Stimulated activated CD8-positive, alpha-beta memory T cell treated with anti-CD3 and anti-CD28 coated beads, Interleukin-15, amount 100 ng/mL, for 48 hours (primary cell): ENCODE measurements at regions not wholly inside any gene's neighbourhood (a gene's known extent, or its start where the extent isn't known, plus 50 kb on each side); places are given as distances from the start of the nearest gene placed in this dataset.
"Not testable (repeated sequence)": the region's sequence is repeated elsewhere in the genome, so short reads cannot be mapped to it uniquely, and the experiment has no call there.

Experiments used
- DNase-seq, 2 donors: peaks; one replicate each; pipeline ENCODE4 v3.0.0-alpha.2; 2020; ENCODE audit warnings: low read depth in 2 of 2

- DNase-seq = no peak
Observed at GRCh38 chr22:48417225-48418070, 1410.2 kb downstream of the BRD1 start.

GRCh38 chr22:48416396-48417224 lies 1411.1 kb downstream of the BRD1 start:
- DNase-seq = no peak

- no peak for DNase-seq
Observed at GRCh38 chr22:48415520-48415919, 1412.2 kb downstream of the BRD1 start.

- no peak for DNase-seq
Observed at GRCh38 chr22:48414651-48415050, 1413.0 kb downstream of the BRD1 start.

- not testable (repeated sequence) for DNase-seq
Observed at GRCh38 chr22:48412931-48413330, 1414.7 kb downstream of the BRD1 start.

GRCh38 chr22:48410536-48410935 lies 1417.1 kb downstream of the BRD1 start:
- no peak for DNase-seq

GRCh38 chr22:48407256-48407955 lies 1420.3 kb downstream of the BRD1 start:
- no peak for DNase-seq

GRCh38 chr22:48406161-48406560 lies 1421.5 kb downstream of the BRD1 start:
- no peak for DNase-seq

GRCh38 chr22:48405741-48406140 lies 1421.9 kb downstream of the BRD1 start:
- no peak for DNase-seq

- no peak for DNase-seq
Observed at GRCh38 chr22:48404801-48405447, 1422.7 kb downstream of the BRD1 start.

GRCh38 chr22:48403521-48404403 lies 1423.9 kb downstream of the BRD1 start:
- no peak for DNase-seq

GRCh38 chr22:48402591-48403031 lies 1425.1 kb downstream of the BRD1 start:
- DNase-seq = no peak

GRCh38 chr22:48401523-48401922 lies 1426.2 kb downstream of the BRD1 start:
- not testable (repeated sequence) for DNase-seq

- no peak for DNase-seq
Observed at GRCh38 chr22:48398181-48398905, 1429.3 kb downstream of the BRD1 start.

GRCh38 chr22:48397531-48398180 lies 1430.0 kb downstream of the BRD1 start:
- DNase-seq = no peak

GRCh38 chr22:48396785-48397530 lies 1430.7 kb downstream of the BRD1 start:
- DNase-seq = no peak

- no peak for DNase-seq
Observed at GRCh38 chr22:48396091-48396784, 1431.4 kb downstream of the BRD1 start.

GRCh38 chr22:48395201-48395600 lies 1432.5 kb downstream of the BRD1 start:
- no peak for DNase-seq
